Medulla oblongata (tissue), 1 donor: ENCODE measurements at regions not wholly inside any gene's neighbourhood (a gene's known extent, or its start where the extent isn't known, plus 50 kb on each side); places are given as distances from the start of the nearest gene placed in this dataset.

Source experiments
- DNase-seq: peaks from one replicate; pipeline ENCODE4 v3.0.0-alpha.2; 2015; ENCODE audit errors: extremely low spot score

DNA sequence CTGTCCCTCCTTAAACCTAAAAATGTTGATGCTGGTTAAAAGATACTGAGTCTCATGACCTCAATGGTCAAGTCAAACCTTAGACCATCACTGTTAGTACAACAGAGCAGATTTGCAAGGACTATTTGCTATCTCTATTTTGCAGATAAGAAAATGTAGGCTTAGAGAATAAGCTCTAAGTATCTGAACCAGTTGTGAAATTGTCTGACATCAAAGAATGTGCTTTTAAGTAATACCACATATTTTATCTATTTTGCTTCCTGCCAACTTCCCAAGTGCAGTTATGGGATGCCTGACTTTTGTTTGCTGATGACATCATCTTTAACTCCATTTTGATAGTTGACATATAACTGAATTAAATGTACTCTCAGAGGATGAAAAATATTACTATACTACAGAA, 83.6 kb upstream of the TMEM106B start:
- DNase-seq, result no peak

DNA sequence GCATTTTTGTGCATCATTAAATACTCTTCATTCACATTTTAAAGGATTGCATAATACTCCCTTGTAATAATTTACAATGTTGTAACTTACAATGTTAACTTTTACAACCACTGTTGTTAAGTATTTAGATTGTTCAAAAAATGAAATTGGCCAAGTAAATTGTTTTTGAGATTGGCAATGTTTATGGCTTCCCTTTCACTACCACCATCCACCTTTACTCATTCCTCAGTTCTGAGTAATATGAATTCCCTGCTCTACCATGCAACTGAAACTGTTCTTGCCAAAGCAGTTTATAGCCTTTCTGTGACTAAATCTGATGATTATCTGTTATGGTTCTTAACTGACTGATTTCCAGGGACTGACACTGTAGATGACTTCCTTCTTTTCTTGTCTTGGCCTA, 80.5 kb upstream of the TMEM106B start:
- no peak for DNase-seq

DNA sequence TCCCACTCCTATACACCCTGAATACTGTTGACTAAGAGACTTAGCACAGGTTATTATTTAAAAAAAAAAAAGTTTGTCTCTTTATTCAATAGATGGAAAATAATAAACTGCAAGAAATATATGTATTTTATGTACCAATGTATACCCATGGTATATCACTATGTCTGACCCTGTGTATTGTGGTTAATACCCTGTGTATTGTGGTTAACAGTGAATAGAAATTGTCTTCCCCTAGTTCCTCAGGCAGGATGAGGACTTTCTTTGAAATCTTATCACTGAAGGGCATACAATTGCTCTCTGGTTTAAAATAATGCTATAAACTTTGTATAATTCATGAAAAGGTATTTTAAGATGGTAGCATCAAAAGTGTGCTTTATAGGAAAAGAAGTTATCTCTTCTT, 80.0 kb upstream of the TMEM106B start:
- DNase-seq, result no peak

DNA sequence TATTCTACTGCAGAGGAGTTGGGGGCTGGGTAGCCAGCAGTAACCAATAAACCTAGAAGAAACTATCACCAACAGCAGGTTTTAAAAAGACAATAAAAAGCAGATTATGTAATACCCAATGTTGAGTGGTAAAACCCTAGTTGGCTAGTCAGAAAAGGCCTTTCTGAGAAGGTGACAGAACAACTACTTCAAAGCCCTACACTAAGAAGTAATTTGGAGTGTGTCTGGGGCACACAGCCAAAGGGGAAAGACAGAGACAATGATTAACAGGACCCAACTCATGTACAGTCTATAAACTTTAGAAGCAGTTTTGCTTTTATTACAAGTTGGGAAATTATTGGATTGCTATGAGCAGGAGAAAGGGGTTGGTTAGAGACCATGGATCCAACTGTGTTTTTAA, 77.2 kb upstream of the TMEM106B start:
- DNase-seq, result no peak

DNA sequence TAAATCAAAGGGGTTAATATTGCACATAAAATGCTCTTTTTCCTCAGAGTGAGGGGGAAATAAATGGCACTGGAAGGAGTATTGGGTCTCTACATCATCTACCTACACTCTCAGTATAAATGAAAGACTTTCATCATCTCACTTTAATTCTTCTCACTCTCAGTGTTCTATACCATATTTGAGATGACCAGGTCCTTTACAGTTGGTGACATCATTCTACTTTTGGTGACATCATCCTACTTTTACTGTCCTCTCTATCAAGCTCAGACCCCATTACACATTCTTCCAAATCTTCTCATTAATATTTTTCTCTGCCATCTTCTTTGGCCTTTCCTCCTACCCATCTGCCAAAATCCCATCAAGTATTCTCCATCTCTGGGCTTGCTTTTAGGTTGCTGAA, 74.6 kb upstream of the TMEM106B start:
- DNase-seq, result no peak

DNA sequence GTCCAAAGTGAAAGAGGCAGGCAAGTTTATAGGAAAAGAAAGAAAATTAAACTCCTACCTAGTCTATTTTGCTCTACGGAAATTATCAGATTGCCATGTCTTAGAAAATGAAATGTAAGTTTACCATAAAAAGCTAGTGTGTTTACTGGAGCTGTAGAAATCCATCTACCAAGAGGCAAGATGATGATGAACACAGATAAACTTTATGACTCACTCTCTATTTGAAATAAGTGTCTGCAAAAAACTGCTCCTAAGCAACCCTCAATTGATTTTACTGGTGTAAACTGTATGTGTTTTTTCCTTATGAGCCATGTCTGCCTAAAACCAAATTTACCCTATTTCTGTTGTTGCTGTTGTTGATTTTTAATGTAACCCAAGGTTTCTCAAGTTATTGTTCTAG, 73.8 kb upstream of the TMEM106B start:
- no peak for DNase-seq

DNA sequence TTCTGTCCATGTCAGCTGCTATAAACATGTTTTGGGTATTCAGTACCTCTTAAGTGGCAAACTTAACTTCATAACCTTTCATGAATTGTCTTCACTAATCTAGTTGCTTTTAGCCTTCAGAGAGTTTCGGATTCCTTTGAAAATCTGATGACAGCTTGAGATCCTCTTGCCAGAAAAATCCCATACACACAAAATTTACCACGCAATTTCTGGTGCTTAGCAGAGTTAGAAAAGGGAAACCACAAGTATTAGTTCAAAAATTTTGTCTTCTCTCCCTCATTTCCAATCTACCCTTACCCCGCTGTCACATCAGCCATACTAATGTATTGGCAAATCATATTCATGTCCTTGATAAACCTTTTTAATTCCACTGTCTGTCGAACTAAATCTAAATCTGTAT, 72.7 kb upstream of the TMEM106B start:
- no peak for DNase-seq

DNA sequence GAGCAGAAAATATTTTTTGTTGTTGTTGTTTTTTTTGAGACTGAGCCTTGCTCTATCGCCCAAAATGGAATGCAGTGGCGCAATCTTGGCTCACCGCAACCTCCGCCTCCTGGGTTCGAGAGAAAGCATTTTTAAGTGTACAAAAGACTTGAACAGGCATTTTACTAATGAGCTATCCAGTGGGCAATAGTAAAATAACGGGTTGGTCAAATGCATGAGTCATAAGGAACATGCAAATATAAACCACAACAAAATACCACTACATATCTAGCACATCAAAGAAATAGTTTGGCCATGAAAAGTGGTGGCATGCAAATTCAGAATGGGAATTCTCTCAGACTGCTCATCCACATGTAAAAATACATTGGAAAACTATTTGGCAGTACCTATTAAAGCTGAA, 71.7 kb upstream of the TMEM106B start:
- DNase-seq, result no peak

DNA sequence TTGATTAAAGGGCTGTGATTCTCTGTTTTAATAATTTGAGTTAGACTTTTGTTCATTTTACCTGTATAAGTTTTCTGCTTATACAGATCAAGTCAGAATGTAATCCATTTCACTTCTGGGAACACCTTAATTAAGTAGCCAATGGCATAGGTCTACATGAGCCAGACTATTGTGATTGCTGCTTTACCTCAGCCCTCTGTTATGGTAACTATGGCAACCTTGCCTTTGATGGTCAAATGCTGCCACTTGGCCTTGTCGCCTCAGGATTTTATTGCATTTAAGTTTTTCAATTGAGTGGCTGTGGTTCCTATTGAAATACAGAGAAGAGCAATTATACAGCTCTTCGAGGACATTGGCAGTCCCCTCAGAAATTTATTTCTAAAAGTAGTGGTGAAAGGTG, 64.3 kb upstream of the TMEM106B start:
- DNase-seq, result no peak

DNA sequence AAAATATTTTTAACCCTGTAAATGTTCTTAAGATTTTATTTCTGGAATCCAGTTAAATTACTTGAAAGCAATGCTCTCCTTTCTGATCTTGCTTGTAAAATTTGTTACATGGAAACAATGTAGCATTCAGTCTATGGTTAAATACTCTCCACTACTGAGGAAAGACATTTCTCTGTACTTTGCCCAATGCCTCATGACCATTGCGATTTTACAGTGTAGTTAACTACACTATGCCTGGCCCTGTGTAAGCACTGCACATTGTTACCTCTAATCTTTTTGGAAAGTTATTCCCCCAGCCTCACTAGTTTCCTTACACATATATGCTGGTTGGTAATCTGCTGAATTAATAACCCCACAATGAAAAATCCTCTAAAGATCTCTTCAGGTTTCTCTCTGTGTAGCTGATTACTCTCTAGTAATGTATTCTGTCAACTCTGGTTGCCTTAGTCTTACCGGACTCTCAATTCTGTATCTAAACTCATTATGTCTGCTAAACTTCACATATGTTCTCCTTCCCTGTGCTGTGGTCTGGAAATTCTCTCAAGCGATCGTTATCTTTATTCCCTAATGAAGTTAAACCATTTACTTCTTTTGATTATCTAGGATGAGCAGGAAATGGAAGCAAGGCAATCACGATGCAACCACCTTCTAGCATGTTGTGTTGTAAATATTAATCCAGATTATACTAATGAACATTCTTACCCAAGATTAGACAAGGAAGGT, 58.7 kb upstream of the TMEM106B start:
- no peak for DNase-seq

DNA sequence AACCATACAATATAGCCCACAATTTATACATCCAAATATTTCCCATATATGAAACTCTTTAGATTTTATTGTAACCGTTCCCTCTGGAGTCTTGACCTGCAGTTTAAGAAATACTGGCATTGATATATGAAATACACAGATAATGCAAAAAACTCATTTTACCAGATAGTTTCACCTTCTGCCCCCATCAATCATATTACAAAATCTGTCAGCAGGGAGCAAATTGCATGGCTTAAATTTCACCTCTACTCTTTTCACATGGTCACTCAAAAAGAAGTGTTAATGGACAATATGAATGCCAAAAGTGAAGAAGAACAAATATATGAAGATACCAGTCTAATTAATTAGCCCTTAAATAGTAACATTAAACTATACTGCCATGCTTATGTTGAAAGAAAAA, 57.0 kb upstream of the TMEM106B start:
- DNase-seq, result no peak

DNA sequence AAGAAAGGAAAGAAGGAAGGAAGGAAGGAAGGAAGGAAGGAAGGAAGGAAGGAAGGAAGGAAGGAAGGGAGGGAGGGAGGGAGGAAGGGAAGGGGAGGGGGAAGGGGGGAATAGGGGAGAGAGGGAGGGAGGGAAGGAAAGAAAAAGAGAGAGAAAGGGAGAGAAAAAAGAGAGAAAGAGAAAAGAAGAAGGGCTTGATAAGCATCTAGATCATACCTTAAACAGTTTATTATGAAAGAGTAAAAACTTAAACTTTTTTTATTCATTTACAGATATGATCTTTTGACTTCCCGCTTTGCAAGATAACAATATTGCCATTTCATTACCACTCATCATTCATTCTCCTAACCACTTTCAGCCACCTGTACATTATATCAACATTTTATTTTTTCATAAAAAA, 53.6 kb upstream of the TMEM106B start:
- DNase-seq, result no peak

DNA sequence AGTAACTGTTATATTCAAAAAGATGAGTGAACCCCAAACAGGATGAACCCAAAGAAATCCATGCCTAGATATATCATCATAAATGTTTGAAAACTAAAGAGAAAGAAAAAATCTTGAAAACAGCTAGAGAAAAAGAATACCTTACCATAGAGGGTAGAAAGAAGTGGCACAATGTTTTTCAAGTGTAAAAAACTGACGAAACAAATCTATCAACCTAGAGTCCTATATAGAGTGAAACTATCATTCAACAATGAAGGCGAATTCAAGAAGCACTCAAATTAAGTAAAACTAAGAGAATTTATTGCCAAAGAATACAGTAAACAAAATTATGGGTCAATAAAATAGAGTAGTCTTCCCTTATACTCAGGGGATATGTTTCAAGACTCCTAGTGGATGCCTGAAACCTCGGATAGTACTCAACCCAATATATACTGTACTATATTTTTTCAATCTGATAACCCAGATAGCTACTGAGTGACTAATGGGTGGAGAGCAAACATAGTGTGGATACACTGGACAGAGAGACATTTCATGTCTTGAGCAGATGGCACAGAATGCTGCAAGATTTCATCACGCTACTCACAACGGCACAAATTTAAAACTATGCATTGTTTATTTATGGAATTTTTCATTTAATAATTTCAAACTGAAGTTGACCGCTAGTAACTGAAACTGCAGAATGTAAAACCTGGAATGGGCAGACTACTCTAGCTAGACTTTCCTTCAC, 52.6 kb upstream of the TMEM106B start:
- DNase-seq, result no peak

DNA sequence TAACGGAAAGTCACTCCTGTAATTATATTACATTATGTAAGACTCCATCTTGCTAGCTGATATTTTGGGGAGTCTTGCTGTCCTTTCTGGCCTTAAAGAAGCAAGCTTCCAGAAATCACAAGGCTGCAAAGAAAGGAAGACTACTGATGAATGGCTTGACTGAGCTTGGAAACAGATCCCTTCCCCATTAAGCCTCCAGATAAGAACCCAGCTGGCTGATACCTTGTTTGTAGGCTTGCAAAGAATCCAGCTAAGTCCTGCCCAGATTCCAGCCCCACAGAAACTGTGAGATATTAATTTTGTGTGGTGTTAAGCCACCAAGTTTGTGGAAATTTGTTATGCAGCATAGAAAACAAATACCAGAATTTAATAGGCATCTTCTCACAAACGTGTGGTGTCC, 49.9 kb upstream of the TMEM106B start:
- no peak for DNase-seq
